Effector memory CD4-positive, alpha-beta T cell (primary cell): ENCODE measurements at regions not wholly inside any gene's neighbourhood (a gene's known extent, or its start where the extent isn't known, plus 50 kb on each side); places are given as distances from the start of the nearest gene placed in this dataset.
A peak's percentile ranks its signal among the peaks of the same experiment; 100 is the strongest.
"Not testable (repeated sequence)": the region's sequence is repeated elsewhere in the genome, so short reads cannot be mapped to it uniquely, and the experiment has no call there.

ENCODE experiments used
- DNase-seq, 3 donors: peaks; one replicate each; pipeline ENCODE4 v3.0.0-alpha.2; 2020
- H3K27ac ChIP-seq: 2 replicates; pipeline ENCODE4 v1.7.0; 2013; ENCODE audit warnings: mild to moderate bottlenecking, low read length, moderate library complexity; ENCODE audit not compliant: insufficient read depth, poor library complexity, severe bottlenecking
- H3K27me3 ChIP-seq: replicated peaks from 2 replicates; pipeline ENCODE4 v1.7.0; 2013; ENCODE audit warnings: mild to moderate bottlenecking, low read length; ENCODE audit not compliant: insufficient read depth, control insufficient read depth, poor library complexity, severe bottlenecking
- H3K36me3 ChIP-seq: 2 replicates; pipeline ENCODE4 v1.7.0; 2013; ENCODE audit warnings: mild to moderate bottlenecking, low read length, moderate library complexity; ENCODE audit not compliant: control insufficient read depth, insufficient read depth
- H3K4me1 ChIP-seq: 2 replicates; pipeline ENCODE4 v1.7.0; 2013; ENCODE audit warnings: low read length, mild to moderate bottlenecking; ENCODE audit not compliant: control insufficient read depth, insufficient read depth, poor library complexity, severe bottlenecking
- H3K4me3 ChIP-seq: 2 replicates; pipeline ENCODE4 v1.7.0; 2013; ENCODE audit warnings: low read length, low read depth, mild to moderate bottlenecking; ENCODE audit not compliant: insufficient read depth, poor library complexity, severe bottlenecking
- H3K9me3 ChIP-seq: 2 replicates; pipeline ENCODE4 v1.7.0; 2013; ENCODE audit warnings: mild to moderate bottlenecking, low read length, moderate library complexity; ENCODE audit not compliant: control insufficient read depth

- H3K9me3 ChIP-seq, H3K4me3 ChIP-seq, H3K27ac ChIP-seq, H3K36me3 ChIP-seq, DNase-seq, H3K27me3 ChIP-seq, H3K4me1 ChIP-seq: not testable (repeated sequence)
Measured at GRCh38 chr21:6553505-6554376, 3967.6 kb upstream of the TPTE start.

DNA sequence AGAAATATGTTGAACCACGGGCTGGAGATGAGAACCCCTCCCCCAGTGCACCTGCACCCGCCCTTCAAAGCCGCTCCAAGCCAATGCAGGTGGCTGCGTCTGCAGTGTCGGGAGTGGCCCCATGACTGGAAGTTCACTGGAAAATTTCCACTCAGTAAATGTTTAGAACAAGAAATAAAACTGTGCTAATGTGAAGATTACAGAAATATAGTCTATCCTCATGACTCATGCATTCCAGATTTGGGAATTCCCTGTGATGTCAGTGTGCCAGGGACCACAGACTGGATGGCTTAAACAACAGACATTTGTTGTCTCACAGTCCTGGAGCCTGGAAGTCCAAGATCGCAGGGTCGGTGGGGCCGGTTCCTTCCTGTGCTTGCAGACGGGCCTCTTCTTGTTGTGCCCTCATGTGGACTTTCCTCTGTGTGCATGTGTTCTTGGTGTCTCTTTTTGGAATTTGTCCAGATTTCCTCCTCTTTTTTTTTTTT, 3967.0 kb upstream of the TPTE start:
- H3K4me3 ChIP-seq, H3K4me1 ChIP-seq, DNase-seq: not testable (repeated sequence)

GRCh38 chr21:6556516-6556915, 3964.9 kb upstream of the TPTE start:
- not testable (repeated sequence) for H3K36me3 ChIP-seq, H3K4me1 ChIP-seq, H3K4me3 ChIP-seq, H3K27ac ChIP-seq, DNase-seq, H3K27me3 ChIP-seq, H3K9me3 ChIP-seq

More for the DNA sequence above, 3967.0 kb upstream of the TPTE start:
- H3K27ac ChIP-seq, H3K36me3 ChIP-seq, H3K27me3 ChIP-seq, H3K9me3 ChIP-seq: not testable (repeated sequence)

- not testable (repeated sequence) for H3K36me3 ChIP-seq, H3K9me3 ChIP-seq, H3K4me3 ChIP-seq, DNase-seq, H3K27me3 ChIP-seq, H3K27ac ChIP-seq, H3K4me1 ChIP-seq
Measured at GRCh38 chr21:6557415-6557814, 3964.0 kb upstream of the TPTE start.

GRCh38 chr21:6561168-6561567, 3960.2 kb upstream of the TPTE start:
- H3K27ac ChIP-seq, H3K27me3 ChIP-seq, H3K4me1 ChIP-seq, H3K9me3 ChIP-seq, DNase-seq, H3K4me3 ChIP-seq, H3K36me3 ChIP-seq: not testable (repeated sequence)

- DNase-seq, H3K36me3 ChIP-seq, H3K9me3 ChIP-seq, H3K27me3 ChIP-seq, H3K4me1 ChIP-seq, H3K27ac ChIP-seq, H3K4me3 ChIP-seq: not testable (repeated sequence)
Measured at GRCh38 chr21:6561578-6561977, 3959.8 kb upstream of the TPTE start.

DNA sequence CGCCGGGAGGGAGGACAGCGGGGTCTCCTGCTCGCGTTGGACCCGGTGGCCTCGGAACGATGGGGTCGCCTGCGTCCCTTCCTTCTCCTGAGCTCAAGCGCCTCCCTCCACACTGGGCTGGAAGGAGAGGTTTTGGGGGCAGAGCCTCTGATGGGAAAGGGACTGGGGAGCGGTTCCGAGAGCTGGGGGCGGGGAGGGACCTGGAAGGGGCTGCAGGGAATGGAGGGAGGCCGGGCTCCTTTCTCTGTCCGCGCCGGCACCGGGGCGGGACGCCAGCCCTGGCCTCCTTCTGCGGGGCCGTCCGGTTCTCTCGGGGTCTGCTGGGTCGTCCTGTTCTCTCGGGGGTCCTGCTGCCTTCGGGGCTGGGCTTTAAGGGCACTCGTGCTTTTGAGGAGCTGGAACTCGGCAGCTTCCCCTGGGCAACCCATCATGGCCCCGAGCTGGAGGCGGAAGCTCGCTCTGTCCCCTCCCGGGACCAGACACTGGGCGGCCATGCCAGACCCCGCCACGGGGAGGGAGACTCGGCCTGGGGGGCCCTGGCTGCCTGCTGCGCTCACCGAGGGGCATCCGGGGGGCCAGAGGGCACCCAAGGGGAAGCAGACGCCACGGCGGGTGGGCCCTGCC, 3956.7 kb upstream of the TPTE start:
- H3K9me3 ChIP-seq, H3K27ac ChIP-seq, H3K4me1 ChIP-seq, DNase-seq, H3K27me3 ChIP-seq, H3K4me3 ChIP-seq, H3K36me3 ChIP-seq: not testable (repeated sequence)

- H3K36me3 ChIP-seq, H3K27ac ChIP-seq, H3K4me1 ChIP-seq, H3K9me3 ChIP-seq, H3K27me3 ChIP-seq, H3K4me3 ChIP-seq: not testable (repeated sequence)
- DNase-seq, result peak in 1 of 3 donors; percentile 5
Measured at GRCh38 chr21:6565190-6566094, 3955.9 kb upstream of the TPTE start.

DNA sequence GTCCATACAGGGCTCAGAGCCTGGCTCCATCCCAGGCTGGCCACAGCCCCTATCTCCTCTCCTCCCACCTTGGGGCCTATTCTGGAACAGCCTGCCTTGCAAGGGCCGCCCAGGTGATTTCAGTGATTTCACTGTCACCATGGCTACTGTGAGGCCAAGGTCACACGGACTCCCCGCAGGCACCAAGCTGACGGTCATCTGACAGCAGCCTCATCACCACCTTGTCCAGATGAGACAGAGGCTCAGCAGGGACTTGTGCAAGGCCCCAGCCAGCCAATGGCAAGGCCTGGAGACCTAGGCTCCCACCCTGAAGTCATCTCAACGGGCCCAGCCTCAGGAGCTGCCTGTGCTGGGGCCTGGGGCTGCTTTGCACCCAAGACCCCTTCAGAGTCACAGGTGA, 3953.8 kb upstream of the TPTE start:
- DNase-seq, H3K36me3 ChIP-seq, H3K27ac ChIP-seq, H3K4me3 ChIP-seq, H3K27me3 ChIP-seq, H3K4me1 ChIP-seq, H3K9me3 ChIP-seq: not testable (repeated sequence)
